ENCODE measurements at regions not wholly inside any gene's neighbourhood (a gene's known extent, or its start where the extent isn't known, plus 50 kb on each side); places are given as distances from the start of the nearest gene placed in this dataset.

DNA sequence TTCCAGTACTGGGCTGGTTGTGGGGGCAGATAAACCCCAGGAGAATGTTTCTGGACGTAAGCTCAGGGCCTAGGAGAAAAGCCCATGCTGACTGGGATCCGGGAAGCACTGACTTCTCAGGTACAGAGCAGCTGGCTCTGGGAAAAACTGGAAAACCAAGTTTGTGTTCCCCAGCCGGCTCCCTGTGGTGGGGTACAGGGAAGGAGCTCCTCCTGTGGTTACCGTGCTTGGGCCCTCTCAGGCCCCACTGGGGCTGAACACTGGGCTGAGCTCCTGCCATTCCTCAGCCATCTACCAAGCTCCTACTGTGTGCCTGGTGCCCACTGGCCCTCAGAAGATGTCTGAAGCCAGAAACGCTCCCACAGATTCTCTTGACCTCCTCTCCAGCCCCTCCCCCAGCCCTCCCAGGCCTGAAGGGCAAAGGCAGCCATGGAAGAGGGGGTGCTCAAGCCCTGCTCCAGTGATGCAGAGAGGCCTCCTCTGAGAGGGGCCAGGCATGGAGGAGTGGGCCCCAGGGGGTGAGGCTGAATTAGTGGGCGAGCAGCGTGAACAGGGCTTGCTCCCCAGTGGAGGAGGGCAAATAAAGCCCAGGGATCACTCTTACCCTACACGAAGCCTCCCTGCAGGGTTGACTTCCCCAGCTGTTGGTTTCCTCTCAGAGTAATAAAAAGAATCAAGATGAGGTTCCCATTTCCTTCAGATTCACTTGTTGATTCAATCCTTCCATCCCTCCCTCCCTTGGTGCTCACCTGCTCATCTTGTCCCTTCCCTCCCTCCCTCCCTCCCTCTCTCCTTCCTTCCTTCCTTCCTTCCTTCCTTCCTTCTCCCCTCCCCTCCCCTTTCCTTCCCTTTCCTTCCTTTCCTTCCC is 100.0 kb downstream of the VEGFA start:
- Histone ChIP-seq H3K4ac (ENCODE audit: low read depth, low read length) (no peak overlapping the region), H3K18ac (ENCODE audit: insufficient read length, low read depth, low read length) (no peak overlapping the region), H4K8ac (replicated peaks; ENCODE audit: insufficient read length, low read depth, low read length) (no peak overlapping the region), H4K20me1 (ENCODE audit: control insufficient read depth, insufficient read depth, insufficient read length) (no peaks in the 10 kb centered on the region), H4K91ac (ENCODE audit: insufficient read length, low read depth, low read length) (no peak overlapping the region), H3K9ac (ENCODE audit: extremely low read depth, insufficient read length, low read length) (no peak overlapping the region), H2BK12ac (ENCODE audit: insufficient read length, low read depth, low read length) (no peak overlapping the region), H2BK20ac (ENCODE audit: low read depth, low read length, poor library complexity, severe bottlenecking) (no peak overlapping the region), H2BK5ac (ENCODE audit: insufficient read length, low read length) (no peak overlapping the region), H3K4me1 (ENCODE audit: insufficient read depth, low read length) (no peaks in the 10 kb centered on the region; the same call in 1 of the 2 replicates), H3K79me1 (ENCODE audit: insufficient read depth, low read depth, low read length, poor library complexity, severe bottlenecking) (no peaks in the 10 kb centered on the region), H2BK120ac (ENCODE audit: low read depth, low read length, poor library complexity, severe bottlenecking) (no peak overlapping the region), H3T11ph (ENCODE audit: low read length) (no peak overlapping the region), H3K56ac (ENCODE audit: insufficient read length, low read depth, low read length) (no peak overlapping the region), H3K9me3 (ENCODE audit: control insufficient read depth, low read depth, low read length) (no peaks in the 10 kb centered on the region), H3K27me3 (ENCODE audit: insufficient read depth, low read length) (no peaks in the 10 kb centered on the region), H3K4me2 (ENCODE audit: insufficient read depth, insufficient read length, low read length) (no peak overlapping the region), H3K14ac (ENCODE audit: insufficient read depth, low read length) (peak overlapping the region; percentile 72; the same call in 1 of the 2 replicates), H3K79me2 (ENCODE audit: insufficient read depth, low read length) (no peaks in the 10 kb centered on the region), H3K23me2 (ENCODE audit: insufficient read length, low read depth, low read length, poor library complexity, severe bottlenecking) (no peaks in the 10 kb centered on the region), H3K27ac (ENCODE audit: insufficient read length, low read depth, low read length) (no peak overlapping the region), H2AFZ (ENCODE audit: low read length) (no peak overlapping the region), H2BK15ac (ENCODE audit: low read depth, low read length) (no peak overlapping the region), H4K5ac (ENCODE audit: insufficient read length, low read depth, low read length) (no peak overlapping the region), H3K23ac (ENCODE audit: insufficient read length, low read depth, low read length) (no peak overlapping the region), H2AK5ac (ENCODE audit: insufficient read length, low read length) (no peak overlapping the region)
- Mint-ChIP-seq H3K27me3 (ENCODE audit: low read depth) (no peaks in the 10 kb centered on the region; the same call in none of the 2 replicates), H3K9me3 (no peaks in the 10 kb centered on the region), H3K4me3 (no peak overlapping the region), H3K36me3 (ENCODE audit: insufficient read depth in 1 of 3, low read depth in 3 of 3) (no peaks in the 10 kb centered on the region), H3K4me1 (peaks cover 23 to 47% of the 10 kb centered on the region in 2 experiments), H3K27ac (no peak overlapping the region)
- TF ChIP-seq, protein P1, sequence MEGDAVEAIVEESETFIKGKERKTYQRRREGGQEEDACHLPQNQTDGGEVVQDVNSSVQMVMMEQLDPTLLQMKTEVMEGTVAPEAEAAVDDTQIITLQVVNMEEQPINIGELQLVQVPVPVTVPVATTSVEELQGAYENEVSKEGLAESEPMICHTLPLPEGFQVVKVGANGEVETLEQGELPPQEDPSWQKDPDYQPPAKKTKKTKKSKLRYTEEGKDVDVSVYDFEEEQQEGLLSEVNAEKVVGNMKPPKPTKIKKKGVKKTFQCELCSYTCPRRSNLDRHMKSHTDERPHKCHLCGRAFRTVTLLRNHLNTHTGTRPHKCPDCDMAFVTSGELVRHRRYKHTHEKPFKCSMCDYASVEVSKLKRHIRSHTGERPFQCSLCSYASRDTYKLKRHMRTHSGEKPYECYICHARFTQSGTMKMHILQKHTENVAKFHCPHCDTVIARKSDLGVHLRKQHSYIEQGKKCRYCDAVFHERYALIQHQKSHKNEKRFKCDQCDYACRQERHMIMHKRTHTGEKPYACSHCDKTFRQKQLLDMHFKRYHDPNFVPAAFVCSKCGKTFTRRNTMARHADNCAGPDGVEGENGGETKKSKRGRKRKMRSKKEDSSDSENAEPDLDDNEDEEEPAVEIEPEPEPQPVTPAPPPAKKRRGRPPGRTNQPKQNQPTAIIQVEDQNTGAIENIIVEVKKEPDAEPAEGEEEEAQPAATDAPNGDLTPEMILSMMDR (conservative IDR thresholded peaks at IDR 0.05), result no peak
- no CpG with 5 or more reads among the region's 8 CpGs for WGBS (ENCODE audit: extremely low coverage, insufficient read length, low lambda C conversion rate)
- DNase-seq, result no peak
